ENCODE measurements at regions not wholly inside any gene's neighbourhood (a gene's known extent, or its start where the extent isn't known, plus 50 kb on each side); places are given as distances from the start of the nearest gene placed in this dataset.
"Not testable (repeated sequence)": the region's sequence is repeated elsewhere in the genome, so short reads cannot be mapped to it uniquely, and the experiment has no call there.

DNA sequence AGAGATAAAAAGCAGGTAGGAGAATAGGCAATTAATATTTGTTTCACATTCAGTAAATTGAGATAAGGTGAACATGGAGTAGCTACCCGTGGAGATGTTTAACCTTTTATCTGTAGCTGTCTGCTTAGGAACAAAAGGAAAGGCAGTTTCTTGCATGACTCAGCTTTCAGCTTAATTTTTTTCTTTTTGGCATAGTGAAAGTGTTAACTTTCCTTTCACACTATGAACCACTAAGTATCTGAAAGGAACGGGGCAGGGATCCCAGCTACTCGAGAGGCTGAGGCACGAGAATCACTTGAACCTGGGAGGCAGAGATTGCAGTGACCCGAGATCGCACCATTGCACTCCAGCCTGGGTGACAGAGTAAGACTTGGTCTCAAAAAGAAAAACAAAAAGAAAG, 176.0 kb downstream of the LACC1 start:
- DNase-seq (ENCODE audit: low read depth in 2 of 2), result not testable (repeated sequence)

GRCh38 chr13:44058067-44058466, 178.4 kb downstream of the LACC1 start:
- no peak for DNase-seq (ENCODE audit: low read depth in 2 of 2)

DNA sequence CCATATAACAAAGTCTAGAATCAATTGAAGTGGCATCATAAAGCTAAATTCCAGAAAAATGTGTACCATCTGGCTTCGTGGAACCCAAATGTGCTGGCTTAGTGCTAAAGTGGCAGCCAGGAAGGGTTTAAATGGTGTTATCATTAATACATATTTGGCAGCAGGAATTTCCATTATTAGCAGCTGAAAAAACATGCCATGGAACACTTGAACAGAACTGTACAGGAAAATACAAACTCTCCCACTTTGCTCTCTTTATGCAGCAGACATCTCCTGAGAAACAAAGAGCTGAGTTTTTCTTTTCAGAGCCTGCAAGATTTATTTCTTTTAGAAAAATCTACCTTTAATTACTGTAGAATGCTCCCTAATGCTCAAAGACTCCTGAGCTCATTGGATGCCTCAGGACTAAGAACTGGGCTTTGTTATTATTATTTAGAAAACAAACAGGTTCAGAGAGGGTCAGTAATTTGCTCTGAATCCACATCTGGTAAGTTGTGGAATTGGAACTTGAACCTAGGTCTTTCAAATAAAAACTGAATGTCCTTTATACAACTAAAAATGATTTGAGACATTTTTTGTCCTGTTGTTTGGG, 179.0 kb downstream of the LACC1 start:
- DNase-seq (ENCODE audit: low read depth in 2 of 2), result no peak

- DNase-seq (ENCODE audit: low read depth in 2 of 2), result no peak
Observed at GRCh38 chr13:44061876-44062275, 182.2 kb downstream of the LACC1 start.

- DNase-seq (ENCODE audit: low read depth in 2 of 2), result no peak
Observed at GRCh38 chr13:44063467-44063866, 183.8 kb downstream of the LACC1 start.

- DNase-seq (ENCODE audit: low read depth in 2 of 2), result no peak
Observed at GRCh38 chr13:44063881-44064280, 184.2 kb downstream of the LACC1 start.

GRCh38 chr13:44064357-44064756, 184.7 kb downstream of the LACC1 start:
- no peak for DNase-seq (ENCODE audit: low read depth in 2 of 2)

DNA sequence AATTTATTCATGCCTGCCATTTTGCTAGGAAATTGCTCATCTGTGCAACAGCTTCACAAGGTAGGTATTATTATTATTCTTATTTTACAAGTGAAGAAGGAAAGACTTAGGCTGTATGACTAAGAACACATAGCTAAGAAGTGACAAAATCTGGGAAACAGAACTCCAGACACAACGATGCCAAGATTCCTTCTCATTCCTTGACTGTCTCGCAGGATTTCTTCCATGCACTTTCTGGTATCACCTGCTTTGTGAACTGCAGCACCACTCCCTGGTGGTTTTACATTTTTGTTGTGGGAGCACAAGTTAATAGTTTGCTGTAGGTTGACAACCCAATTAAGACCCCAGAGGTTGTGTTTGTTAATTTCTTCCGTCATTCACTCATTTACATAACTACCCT, 188.5 kb downstream of the LACC1 start:
- DNase-seq (ENCODE audit: low read depth in 2 of 2), result no peak

- DNase-seq (ENCODE audit: low read depth in 2 of 2), result no peak
Observed at GRCh38 chr13:44068737-44069136, 189.0 kb downstream of the LACC1 start.

GRCh38 chr13:44072536-44072935, 192.8 kb downstream of the LACC1 start:
- no peak for DNase-seq (ENCODE audit: low read depth in 2 of 2)

- DNase-seq (ENCODE audit: low read depth in 2 of 2), result no peak
Observed at GRCh38 chr13:44074611-44075010, 194.9 kb downstream of the LACC1 start.

DNA sequence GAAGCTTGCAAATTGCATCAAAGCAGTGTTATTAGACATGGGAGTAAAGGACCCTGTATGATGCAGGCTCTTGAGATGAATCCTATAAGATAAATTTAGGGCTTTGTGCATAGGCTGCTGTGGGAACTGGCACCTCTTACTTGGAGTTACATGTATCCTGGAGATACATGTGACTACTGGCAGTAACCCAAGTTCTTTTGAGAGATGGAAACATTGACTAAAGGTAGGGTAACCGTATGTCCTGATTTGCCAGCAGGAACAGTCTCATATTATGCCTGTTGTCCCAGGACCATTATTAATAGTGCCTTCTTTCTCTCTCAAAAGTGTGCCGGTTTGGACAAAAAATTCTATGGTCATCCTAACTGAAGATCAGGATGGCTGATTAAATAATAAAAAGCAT, 195.4 kb downstream of the LACC1 start:
- no peak for DNase-seq (ENCODE audit: low read depth in 2 of 2)

DNA sequence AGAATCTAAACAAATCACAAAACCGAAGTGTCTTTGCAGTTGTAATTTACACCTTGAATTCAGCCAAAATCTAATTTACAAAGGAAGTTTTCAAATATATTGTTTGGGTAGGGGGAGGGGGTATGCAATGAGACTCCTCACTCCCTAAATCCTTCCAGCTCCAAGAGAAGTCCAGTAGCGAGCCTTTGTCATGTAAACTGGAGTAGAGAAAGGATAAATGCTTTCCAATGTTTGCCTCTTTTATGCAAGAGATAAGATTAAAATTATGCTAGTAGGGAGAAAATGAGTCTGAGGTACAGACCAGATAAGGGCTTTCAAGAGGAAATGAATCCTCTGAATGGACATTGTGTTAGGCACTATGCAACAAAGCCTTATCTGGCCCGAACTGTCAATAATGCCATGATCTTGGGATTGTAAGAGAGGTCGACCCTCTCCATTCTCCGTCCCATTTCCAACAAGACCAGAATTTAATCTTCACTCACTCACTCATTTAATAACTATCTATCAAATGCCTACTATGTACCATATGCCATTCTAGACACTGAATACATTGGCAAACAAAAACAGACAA, 199.2 kb downstream of the LACC1 start:
- DNase-seq (ENCODE audit: low read depth in 2 of 2), result no peak

DNA sequence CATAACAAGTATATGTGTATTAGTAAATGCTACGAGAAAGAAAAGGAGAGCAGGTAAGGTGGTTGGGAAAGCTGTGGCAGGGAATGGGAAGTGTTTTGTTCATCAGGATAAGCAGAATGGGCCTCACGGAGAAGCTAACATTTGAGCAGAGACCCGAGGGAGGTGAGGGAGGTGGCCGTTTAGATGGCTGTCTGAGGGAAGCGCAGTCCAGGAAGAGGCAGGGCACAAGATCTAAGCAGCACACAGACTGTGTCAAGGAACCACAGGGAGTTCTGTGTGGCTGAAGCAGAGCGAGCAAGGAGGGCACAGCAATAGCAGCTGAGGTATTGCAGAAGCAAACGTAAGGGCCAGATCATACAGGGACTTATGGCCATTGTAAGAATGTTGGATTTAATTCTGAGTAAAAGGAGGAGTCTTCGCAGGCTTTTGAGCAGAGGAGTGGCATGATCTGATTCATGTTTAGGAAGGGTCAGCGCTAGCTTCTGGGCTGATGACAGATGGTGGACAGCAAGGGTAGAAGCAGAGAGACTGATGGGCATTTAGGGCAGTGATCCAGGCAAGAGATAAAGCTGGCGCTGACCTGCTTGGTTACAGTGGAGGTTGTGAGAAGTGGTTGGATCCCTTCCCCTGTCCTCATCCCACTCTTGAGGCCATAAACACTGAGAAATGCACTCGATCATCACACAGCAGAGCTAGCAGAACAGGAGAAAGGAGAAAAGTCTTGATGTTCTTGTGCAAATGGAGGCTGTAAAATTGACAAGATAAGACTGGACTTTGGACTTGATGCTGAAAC, 199.9 kb downstream of the LACC1 start:
- no peak for DNase-seq (ENCODE audit: low read depth in 2 of 2)

DNA sequence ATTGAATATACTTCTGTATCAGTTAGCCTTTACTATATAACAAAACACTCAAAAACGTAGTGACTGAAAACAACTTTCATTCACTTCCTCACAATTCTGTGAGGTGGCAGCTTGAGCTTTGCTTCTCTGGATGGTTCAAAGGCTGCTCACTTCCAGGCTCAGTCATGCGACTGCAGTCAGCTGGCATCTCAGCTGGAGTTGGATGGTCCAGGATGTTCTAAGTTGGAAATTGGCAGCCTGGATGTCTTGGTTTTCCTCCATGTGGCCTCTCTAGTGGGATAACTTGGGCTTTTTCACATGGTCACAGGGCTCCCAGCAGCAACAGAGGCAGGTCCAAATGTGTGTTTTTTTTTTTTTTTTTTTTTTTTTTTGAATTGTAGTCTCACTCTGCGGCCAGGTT, 204.4 kb downstream of the LACC1 start:
- DNase-seq (ENCODE audit: low read depth in 2 of 2), result no peak

DNA sequence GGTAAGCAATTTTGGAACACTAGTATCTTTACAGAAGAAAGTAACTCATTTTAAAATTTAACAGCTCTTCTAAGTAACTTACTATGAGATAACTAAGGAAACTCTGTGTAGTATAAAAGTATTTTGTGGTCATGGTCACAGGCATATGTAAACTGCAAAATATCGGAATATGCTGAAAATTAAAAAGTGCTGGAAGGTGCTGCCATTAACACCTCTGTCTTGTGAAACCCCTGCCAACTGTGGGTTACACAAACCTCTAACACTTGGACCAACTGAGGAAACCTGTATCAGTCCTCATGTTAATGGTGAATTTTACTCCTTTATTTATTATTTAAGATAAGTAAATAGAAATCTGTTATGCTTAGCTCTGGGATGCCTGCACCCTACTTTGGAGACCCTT, 206.7 kb downstream of the LACC1 start:
- DNase-seq (ENCODE audit: low read depth in 2 of 2), result no peak

- DNase-seq (ENCODE audit: low read depth in 2 of 2), result no peak
Observed at GRCh38 chr13:44088411-44088810, 208.7 kb downstream of the LACC1 start.

DNA sequence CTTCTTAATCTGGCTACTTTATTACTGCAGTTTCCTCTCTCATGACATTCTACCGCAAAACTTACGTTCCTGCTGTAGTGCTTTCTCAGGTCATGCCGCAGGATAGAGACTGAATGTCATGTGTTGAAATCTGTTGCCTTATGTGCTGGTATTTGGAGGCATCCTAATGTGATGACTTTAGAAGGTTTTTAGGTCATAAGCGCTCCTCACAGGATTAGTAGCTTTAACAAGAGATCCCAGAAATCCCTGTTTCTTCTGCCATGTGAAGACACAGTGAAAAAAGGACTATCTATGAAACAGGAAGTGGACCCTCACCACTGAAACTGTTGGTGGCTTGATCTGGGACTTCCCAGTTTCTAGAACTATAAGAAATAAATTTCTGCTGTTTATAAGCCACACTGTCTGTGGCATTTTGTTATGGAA, 209.3 kb downstream of the LACC1 start:
- DNase-seq (ENCODE audit: low read depth in 2 of 2), result no peak

GRCh38 chr13:44089452-44089851, 209.7 kb downstream of the LACC1 start:
- DNase-seq (ENCODE audit: low read depth in 2 of 2), result no peak

- DNase-seq (ENCODE audit: low read depth in 2 of 2), result no peak
Observed at GRCh38 chr13:44092078-44092970, 212.6 kb downstream of the LACC1 start.

DNA sequence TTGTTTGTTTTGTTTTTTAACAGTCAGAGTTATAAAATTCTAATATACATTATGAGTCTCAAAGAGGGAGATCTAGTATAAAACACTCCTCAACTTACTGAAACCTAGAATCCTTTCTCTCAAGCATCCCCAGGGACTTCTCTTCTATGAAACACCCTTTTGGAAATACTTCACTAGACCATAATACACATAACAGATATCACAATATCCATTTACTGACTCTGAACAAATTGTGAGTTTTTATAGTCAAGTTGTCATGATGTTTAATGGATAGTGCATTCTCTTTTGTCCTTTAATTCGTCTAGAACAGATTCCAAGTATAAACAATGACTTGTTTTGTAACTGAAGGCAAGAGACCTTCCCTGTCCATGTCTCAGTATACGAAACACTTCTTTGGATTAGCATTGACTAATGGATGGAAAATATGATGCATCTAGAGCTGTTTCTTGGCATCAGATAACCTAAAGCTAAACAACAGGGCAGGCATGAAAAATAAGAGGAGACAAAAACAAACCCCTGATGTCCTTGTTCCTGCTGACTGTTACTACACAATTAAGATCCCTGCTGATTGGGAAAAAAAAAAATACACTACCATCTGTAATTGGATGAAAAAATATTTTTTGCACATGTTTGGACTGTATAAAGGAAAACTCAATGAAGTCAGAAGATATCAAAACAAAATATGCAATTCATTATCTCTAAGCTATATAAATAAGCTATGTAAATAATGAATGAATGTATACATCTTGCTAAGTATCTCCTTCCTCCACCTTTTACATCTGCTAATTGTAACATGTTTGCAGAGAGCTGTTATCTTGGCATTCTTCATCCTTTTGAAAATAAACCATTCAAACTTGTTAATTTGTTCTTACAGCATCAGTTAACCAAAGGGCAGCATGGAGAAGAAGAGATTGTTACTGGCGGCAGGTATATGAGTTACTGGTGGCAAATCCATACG, 214.2 kb downstream of the LACC1 start:
- DNase-seq (ENCODE audit: low read depth in 2 of 2), result no peak
